ENCODE measurements at regions not wholly inside any gene's neighbourhood (a gene's known extent, or its start where the extent isn't known, plus 50 kb on each side); places are given as distances from the start of the nearest gene placed in this dataset.

GRCh38 chr9:107667231-107668070 is 177.9 kb upstream of the KLF4 start:
- intact Hi-C loops (cut with micrococcal nuclease) = no loop called here
- DNase-seq (ENCODE audit: unreplicated experiment) = no peak
- TF ChIP-seq, protein P1, sequence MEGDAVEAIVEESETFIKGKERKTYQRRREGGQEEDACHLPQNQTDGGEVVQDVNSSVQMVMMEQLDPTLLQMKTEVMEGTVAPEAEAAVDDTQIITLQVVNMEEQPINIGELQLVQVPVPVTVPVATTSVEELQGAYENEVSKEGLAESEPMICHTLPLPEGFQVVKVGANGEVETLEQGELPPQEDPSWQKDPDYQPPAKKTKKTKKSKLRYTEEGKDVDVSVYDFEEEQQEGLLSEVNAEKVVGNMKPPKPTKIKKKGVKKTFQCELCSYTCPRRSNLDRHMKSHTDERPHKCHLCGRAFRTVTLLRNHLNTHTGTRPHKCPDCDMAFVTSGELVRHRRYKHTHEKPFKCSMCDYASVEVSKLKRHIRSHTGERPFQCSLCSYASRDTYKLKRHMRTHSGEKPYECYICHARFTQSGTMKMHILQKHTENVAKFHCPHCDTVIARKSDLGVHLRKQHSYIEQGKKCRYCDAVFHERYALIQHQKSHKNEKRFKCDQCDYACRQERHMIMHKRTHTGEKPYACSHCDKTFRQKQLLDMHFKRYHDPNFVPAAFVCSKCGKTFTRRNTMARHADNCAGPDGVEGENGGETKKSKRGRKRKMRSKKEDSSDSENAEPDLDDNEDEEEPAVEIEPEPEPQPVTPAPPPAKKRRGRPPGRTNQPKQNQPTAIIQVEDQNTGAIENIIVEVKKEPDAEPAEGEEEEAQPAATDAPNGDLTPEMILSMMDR (IDR thresholded peaks at IDR 0.05; ENCODE audit: unreplicated experiment) = no peak
- ChIA-PET POLR2A (no interaction called here), CTCF (interaction anchor here (0.6 kb wide), 1 partner anchor 221 kb away, joined by 3 read pairs; no protein-coding TSS in a partner anchor)
- H3K36me3 Mint-ChIP-seq (ENCODE audit: insufficient read depth, unreplicated experiment) = no peaks in the 10 kb centered on the region
- BruUV-seq (replicated peaks) = no TSS peak
- H3K9me3 Mint-ChIP-seq (ENCODE audit: unreplicated experiment) = no peaks in the 10 kb centered on the region
- no peak overlapping the region for H3K27ac Mint-ChIP-seq (ENCODE audit: low read depth, unreplicated experiment)
- H3K4me3 Mint-ChIP-seq (ENCODE audit: unreplicated experiment) = no peak overlapping the region
- no peaks in the 10 kb centered on the region for H3K4me1 Mint-ChIP-seq (ENCODE audit: insufficient read depth, unreplicated experiment)
- H3K27me3 Mint-ChIP-seq (ENCODE audit: insufficient read depth, unreplicated experiment) = no peaks in the 10 kb centered on the region

- TF ChIP-seq, protein P1 (IDR thresholded peaks at IDR 0.05; ENCODE audit: unreplicated experiment) = no peak
- ChIA-PET CTCF (no interaction called here), POLR2A (no interaction called here)
- Mint-ChIP-seq H3K27me3 (ENCODE audit: insufficient read depth, unreplicated experiment) (no peaks in the 10 kb centered on the region), H3K27ac (ENCODE audit: low read depth, unreplicated experiment) (no peak overlapping the region), H3K4me3 (ENCODE audit: unreplicated experiment) (no peak overlapping the region), H3K4me1 (ENCODE audit: insufficient read depth, unreplicated experiment) (no peaks in the 10 kb centered on the region), H3K9me3 (ENCODE audit: unreplicated experiment) (no peaks in the 10 kb centered on the region), H3K36me3 (ENCODE audit: insufficient read depth, unreplicated experiment) (no peaks in the 10 kb centered on the region)
- intact Hi-C loops (cut with micrococcal nuclease) = no loop called here
- no peak for DNase-seq (ENCODE audit: unreplicated experiment)
- BruUV-seq (replicated peaks) = no TSS peak
These were observed 175.5 kb upstream of the KLF4 start for GRCh38 chr9:107665057-107665456.

GRCh38 chr9:107660976-107661375 is 171.4 kb upstream of the KLF4 start:
- no TSS peak for BruUV-seq (replicated peaks)
- CTCF ChIA-PET = no interaction called here
- Mint-ChIP-seq H3K4me3 (ENCODE audit: unreplicated experiment) (no peak overlapping the region), H3K4me1 (ENCODE audit: insufficient read depth, unreplicated experiment) (no peaks in the 10 kb centered on the region), H3K36me3 (ENCODE audit: insufficient read depth, unreplicated experiment) (no peaks in the 10 kb centered on the region), H3K9me3 (ENCODE audit: unreplicated experiment) (no peaks in the 10 kb centered on the region), H3K27ac (ENCODE audit: low read depth, unreplicated experiment) (no peak overlapping the region), H3K27me3 (ENCODE audit: insufficient read depth, unreplicated experiment) (no peaks in the 10 kb centered on the region)
- TF ChIP-seq, protein P1 (IDR thresholded peaks at IDR 0.05; ENCODE audit: unreplicated experiment) = no peak
- intact Hi-C loops (cut with micrococcal nuclease) = no loop called here
- POLR2A ChIA-PET = interaction anchor here (0.9 kb wide), 1 partner anchor 20 kb away, joined by 3 read pairs; no protein-coding TSS in a partner anchor
- no peak for DNase-seq (ENCODE audit: unreplicated experiment)

GRCh38 chr9:107653263-107653821 is 163.8 kb upstream of the KLF4 start:
- no peaks in the 10 kb centered on the region for H3K27me3 Mint-ChIP-seq (ENCODE audit: insufficient read depth, unreplicated experiment)
- TF ChIP-seq, protein P1 (IDR thresholded peaks at IDR 0.05; ENCODE audit: unreplicated experiment) = no peak
- CTCF ChIA-PET = interaction anchor here (1.3 kb wide), 1 partner anchor 9 kb away, joined by 3 read pairs; no protein-coding TSS in a partner anchor
- no peaks in the 10 kb centered on the region for H3K4me1 Mint-ChIP-seq (ENCODE audit: insufficient read depth, unreplicated experiment)
- no peak overlapping the region for H3K27ac Mint-ChIP-seq (ENCODE audit: low read depth, unreplicated experiment)
- intact Hi-C loops (cut with micrococcal nuclease) = no loop called here
- H3K36me3 Mint-ChIP-seq (ENCODE audit: insufficient read depth, unreplicated experiment) = peaks cover 5% of the 10 kb centered on the region
- no peak for DNase-seq (ENCODE audit: unreplicated experiment)
- no peaks in the 10 kb centered on the region for H3K9me3 Mint-ChIP-seq (ENCODE audit: unreplicated experiment)
- POLR2A ChIA-PET = interaction anchor here (0.5 to 0.7 kb wide), 2 partner anchors 9 to 72 kb away, joined by 3 read pairs; no protein-coding TSS in a partner anchor
- H3K4me3 Mint-ChIP-seq (ENCODE audit: unreplicated experiment) = no peak overlapping the region
- BruUV-seq (replicated peaks) = no TSS peak
